AG09319 (cell line): ENCODE measurements at regions not wholly inside any gene's neighbourhood (a gene's known extent, or its start where the extent isn't known, plus 50 kb on each side); places are given as distances from the start of the nearest gene placed in this dataset.

Experiments
- DNase-seq: peaks from one replicate; pipeline ENCODE4 v3.0.0-alpha.2; 2010; ENCODE audit warnings: low read depth; ENCODE audit errors: extremely low read depth
- TF ChIP-seq, protein P1 (sequence below): IDR thresholded peaks from 2 replicates; pipeline ENCODE4 v1.5.1; 2011; ENCODE audit warnings: low read depth, mild to moderate bottlenecking, inconsistent platforms, low read length, moderate library complexity

GRCh38 chr3:107949394-107949970 is 141.3 kb downstream of the CD47 start:
- TF ChIP-seq, protein P1, sequence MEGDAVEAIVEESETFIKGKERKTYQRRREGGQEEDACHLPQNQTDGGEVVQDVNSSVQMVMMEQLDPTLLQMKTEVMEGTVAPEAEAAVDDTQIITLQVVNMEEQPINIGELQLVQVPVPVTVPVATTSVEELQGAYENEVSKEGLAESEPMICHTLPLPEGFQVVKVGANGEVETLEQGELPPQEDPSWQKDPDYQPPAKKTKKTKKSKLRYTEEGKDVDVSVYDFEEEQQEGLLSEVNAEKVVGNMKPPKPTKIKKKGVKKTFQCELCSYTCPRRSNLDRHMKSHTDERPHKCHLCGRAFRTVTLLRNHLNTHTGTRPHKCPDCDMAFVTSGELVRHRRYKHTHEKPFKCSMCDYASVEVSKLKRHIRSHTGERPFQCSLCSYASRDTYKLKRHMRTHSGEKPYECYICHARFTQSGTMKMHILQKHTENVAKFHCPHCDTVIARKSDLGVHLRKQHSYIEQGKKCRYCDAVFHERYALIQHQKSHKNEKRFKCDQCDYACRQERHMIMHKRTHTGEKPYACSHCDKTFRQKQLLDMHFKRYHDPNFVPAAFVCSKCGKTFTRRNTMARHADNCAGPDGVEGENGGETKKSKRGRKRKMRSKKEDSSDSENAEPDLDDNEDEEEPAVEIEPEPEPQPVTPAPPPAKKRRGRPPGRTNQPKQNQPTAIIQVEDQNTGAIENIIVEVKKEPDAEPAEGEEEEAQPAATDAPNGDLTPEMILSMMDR: no peak
- no peak for DNase-seq

GRCh38 chr3:107947203-107947602 is 143.6 kb downstream of the CD47 start:
- TF ChIP-seq, protein P1: no peak

DNA sequence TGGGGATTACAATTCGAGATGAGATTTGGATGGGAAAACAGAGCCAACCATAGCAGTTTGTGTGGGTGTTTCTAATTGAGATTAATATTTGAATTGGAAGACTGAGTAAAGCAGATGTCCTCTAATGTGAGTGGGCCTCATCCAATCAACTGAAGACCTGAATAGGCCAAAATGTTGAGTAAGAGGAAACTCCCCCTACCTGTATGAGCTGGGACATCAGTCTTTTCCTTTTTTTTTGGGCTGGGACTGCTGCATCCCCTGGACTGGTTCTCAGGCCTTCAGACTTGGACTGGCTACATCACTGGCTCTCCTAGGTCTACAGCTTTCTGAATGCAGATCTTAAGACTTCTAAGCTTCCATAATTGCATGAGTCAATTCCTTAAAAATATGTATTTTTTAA is 144.1 kb downstream of the CD47 start:
- no peak for DNase-seq
- TF ChIP-seq, protein P1: no peak

More at GRCh38 chr3:107947203-107947602, 143.6 kb downstream of the CD47 start:
- no peak for DNase-seq

DNA sequence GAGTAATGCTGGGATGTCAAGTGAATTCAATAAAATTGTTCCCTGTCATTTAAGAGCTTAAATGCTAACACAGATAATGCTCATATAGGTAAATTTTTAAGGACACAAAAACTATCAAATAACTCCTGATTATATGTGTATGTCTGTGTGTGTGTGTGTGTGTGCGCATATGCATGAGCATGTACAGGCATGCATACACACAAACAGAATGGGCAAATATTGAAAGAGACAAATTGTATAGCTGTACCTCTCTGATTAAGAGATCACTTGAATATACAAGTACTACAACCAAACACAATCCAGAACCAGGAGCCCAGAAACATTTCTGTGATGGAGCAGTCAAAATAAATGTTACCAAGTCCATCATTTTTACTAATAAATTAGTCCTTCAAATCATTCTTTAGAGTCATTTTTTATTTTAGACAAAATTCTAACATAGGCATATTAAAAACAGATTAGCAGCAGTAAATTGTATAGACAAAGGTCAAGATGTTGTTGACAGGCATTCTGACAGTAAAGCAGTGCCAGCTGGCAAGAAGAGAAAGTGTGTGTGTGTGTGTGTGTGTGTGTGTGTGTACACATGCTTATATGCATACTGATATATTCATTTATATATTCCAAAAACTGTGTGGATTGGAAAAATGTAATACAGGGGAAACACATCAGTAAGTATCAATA is 145.3 kb downstream of the CD47 start:
- DNase-seq: no peak
- TF ChIP-seq, protein P1: no peak

GRCh38 chr3:107943786-107944523 is 146.9 kb downstream of the CD47 start:
- TF ChIP-seq, protein P1: no peak
- DNase-seq: no peak

DNA sequence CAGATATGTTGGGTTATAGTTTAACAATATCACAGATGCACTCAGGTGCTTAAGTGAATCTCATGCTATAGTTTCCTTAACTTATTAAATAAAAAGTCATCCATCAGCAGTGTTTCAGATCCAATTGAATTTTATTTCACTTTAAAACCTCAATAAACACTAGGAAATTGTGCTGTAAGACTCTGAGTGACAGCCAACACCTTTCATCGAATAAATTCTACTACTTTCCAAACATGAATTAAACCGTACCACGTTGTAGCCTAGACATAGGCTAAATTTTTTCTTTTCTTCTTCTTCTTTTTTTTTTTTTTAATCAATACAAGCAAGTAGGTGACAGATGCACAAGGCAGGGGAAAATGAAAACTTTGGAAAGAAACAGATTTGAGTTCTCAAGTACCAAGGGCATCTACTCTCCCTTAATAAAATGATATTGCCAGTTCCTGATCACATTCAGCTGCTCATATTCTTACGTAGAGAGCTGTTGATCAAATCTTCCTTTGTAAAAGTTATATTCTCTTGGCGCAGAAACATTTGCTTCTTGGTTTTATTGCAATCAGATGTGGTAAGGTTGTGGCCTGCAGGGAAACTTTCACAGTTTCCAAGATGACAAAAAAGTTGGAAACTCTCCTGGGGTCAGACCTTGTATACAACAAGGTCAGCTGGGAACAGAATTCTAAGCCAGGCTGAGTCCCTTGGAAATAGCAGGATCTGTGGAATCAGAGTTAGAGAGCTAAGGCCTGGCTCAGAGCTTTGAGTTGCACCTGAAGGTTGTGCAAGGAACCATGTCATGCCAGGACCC is 147.7 kb downstream of the CD47 start:
- TF ChIP-seq, protein P1: no peak
- DNase-seq: no peak
